Uterus (tissue), 3 donors: ENCODE measurements at regions not wholly inside any gene's neighbourhood (a gene's known extent, or its start where the extent isn't known, plus 50 kb on each side); places are given as distances from the start of the nearest gene placed in this dataset.

Experiments used
- DNase-seq, 2 donors: peaks; one replicate each; pipeline ENCODE4 v3.0.0-alpha.2; 2019 to 2020
- H3K27ac ChIP-seq, 2 donors: fragments of 200-600 bp; sonication (generic); 1 replicate in 1 of 2; 2 replicates in 1 of 2; pipeline ENCODE4 v1.5.1; 2016 to 2018
- H3K27me3 ChIP-seq, 2 donors: fragments of 200-600 bp; sonication (generic); one replicate each; pipeline ENCODE4 v1.5.1; 2018 to 2019; ENCODE audit warnings: control low read depth in 1 of 2
- H3K36me3 ChIP-seq, 2 donors: fragments of 200-600 bp; sonication (generic); one replicate each; pipeline ENCODE4 v1.5.1; 2019; ENCODE audit warnings: control low read depth in 1 of 2
- H3K4me1 ChIP-seq, 2 donors: fragments of 200-600 bp; sonication (generic); one replicate each; pipeline ENCODE4 v1.5.1; 2018 to 2019; ENCODE audit warnings: control low read depth in 1 of 2
- H3K4me3 ChIP-seq, 2 donors: fragments of 200-600 bp; sonication (generic); 1 replicate in 1 of 2; 2 replicates in 1 of 2; pipeline ENCODE4 v1.5.1; 2018 to 2019; ENCODE audit warnings: mild to moderate bottlenecking in 1 of 2
- H3K9me3 ChIP-seq, 2 donors: fragments of 200-600 bp; sonication (generic); one replicate each; pipeline ENCODE4 v1.5.1; 2019; ENCODE audit warnings: control low read depth in 1 of 2
- CTCF ChIP-seq, 4 experiments: fragments of 200-600 bp in 2 of 4; fragments of 450-650 bp in 2 of 4; sonication (generic) in 2 of 4; IDR thresholded peaks; one replicate each; pipeline ENCODE4 v1.5.1; 2016 to 2019; ENCODE audit warnings: antibody characterized with exemption in 4 of 4, mild to moderate bottlenecking in 2 of 4, moderate library complexity in 1 of 4
- POLR2A ChIP-seq, 2 donors: fragments of 450-650 bp; IDR thresholded peaks; one replicate each; pipeline ENCODE4 v1.6.1; 2016; ENCODE audit warnings: antibody characterized with exemption in 2 of 2, mild to moderate bottlenecking in 1 of 2, moderate library complexity in 1 of 2
- intact Hi-C: fragments of 100-400 bp; cut with DNase I; formaldehyde crosslinking; loops from one replicate; pipeline ENCODE4 v1.15.1; 2023; ENCODE audit warnings: low total_unique reads
- donor health status: DM: yes; HTN: yes; CAD: no.

- intact Hi-C loops: no loop called here
- TF ChIP-seq CTCF (IDR thresholded peaks at IDR 0.05): no peak
- no peak for TF ChIP-seq POLR2A (IDR thresholded peaks at IDR 0.05)
- no peak for DNase-seq
- no peak overlapping the region for H3K4me3 ChIP-seq
- H3K9me3 ChIP-seq: no peaks in the 10 kb centered on the region
- no peaks in the 10 kb centered on the region for H3K36me3 ChIP-seq
- H3K27me3 ChIP-seq: no peaks in the 10 kb centered on the region
- H3K4me1 ChIP-seq: no peaks in the 10 kb centered on the region
- no peak overlapping the region for H3K27ac ChIP-seq
These were observed 201.1 kb upstream of the CDH13 start for GRCh38 chr16:82425661-82426060.

DNA sequence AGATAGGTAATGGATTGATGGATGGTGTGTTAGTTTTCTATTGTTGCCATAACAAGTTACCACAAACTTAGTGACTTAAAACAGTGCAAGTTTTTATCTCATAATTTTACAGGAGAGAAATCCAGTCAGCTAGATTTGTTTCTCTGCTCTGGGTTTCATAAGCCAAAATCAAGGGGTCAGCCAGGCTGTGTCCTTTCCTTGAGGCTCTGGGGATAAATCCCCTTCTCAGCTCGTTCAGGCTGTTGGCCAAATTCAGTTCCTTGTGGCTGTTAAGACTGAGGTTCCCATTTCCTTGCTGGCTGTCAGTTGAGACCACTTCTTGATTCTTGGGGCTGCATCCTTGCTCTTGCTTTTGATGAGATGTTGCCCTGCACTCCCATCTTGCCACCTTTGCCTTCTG, 204.9 kb upstream of the CDH13 start:
- H3K27ac ChIP-seq: no peak overlapping the region
- H3K4me1 ChIP-seq: no peaks in the 10 kb centered on the region
- no peaks in the 10 kb centered on the region for H3K36me3 ChIP-seq
- no peaks in the 10 kb centered on the region for H3K9me3 ChIP-seq
- TF ChIP-seq POLR2A (IDR thresholded peaks at IDR 0.05): no peak
- no peaks in the 10 kb centered on the region for H3K27me3 ChIP-seq
- intact Hi-C loops: no loop called here
- DNase-seq: no peak
- no peak overlapping the region for H3K4me3 ChIP-seq

GRCh38 chr16:82419332-82419731, 207.4 kb upstream of the CDH13 start:
- no peaks in the 10 kb centered on the region for H3K36me3 ChIP-seq
- H3K9me3 ChIP-seq: no peaks in the 10 kb centered on the region
- no peak for DNase-seq
- TF ChIP-seq CTCF (IDR thresholded peaks at IDR 0.05) (no peak), POLR2A (IDR thresholded peaks at IDR 0.05) (no peak)
- intact Hi-C loops: no loop called here
- H3K27ac ChIP-seq: no peak overlapping the region
- no peak overlapping the region for H3K4me3 ChIP-seq
- H3K4me1 ChIP-seq: no peaks in the 10 kb centered on the region
- no peaks in the 10 kb centered on the region for H3K27me3 ChIP-seq

- no peak for DNase-seq
- no peaks in the 10 kb centered on the region for H3K9me3 ChIP-seq
- no peaks in the 10 kb centered on the region for H3K4me1 ChIP-seq
- no peak overlapping the region for H3K4me3 ChIP-seq
- TF ChIP-seq POLR2A (IDR thresholded peaks at IDR 0.05): no peak
- TF ChIP-seq CTCF (IDR thresholded peaks at IDR 0.05): no peak
- no peaks in the 10 kb centered on the region for H3K27me3 ChIP-seq
- intact Hi-C loops: no loop called here
- no peaks in the 10 kb centered on the region for H3K36me3 ChIP-seq
- H3K27ac ChIP-seq: no peak overlapping the region
These were observed 212.3 kb upstream of the CDH13 start for GRCh38 chr16:82414476-82414875.

- Histone ChIP-seq H3K4me1 (no peaks in the 10 kb centered on the region), H3K36me3 (no peaks in the 10 kb centered on the region), H3K27ac (no peak overlapping the region), H3K9me3 (no peaks in the 10 kb centered on the region), H3K27me3 (no peaks in the 10 kb centered on the region), H3K4me3 (no peak overlapping the region)
- TF ChIP-seq CTCF (IDR thresholded peaks at IDR 0.05) (no peak), POLR2A (IDR thresholded peaks at IDR 0.05) (no peak)
- intact Hi-C loops: no loop called here
- no peak for DNase-seq
These were observed 214.0 kb upstream of the CDH13 start for GRCh38 chr16:82412770-82413169.

DNA sequence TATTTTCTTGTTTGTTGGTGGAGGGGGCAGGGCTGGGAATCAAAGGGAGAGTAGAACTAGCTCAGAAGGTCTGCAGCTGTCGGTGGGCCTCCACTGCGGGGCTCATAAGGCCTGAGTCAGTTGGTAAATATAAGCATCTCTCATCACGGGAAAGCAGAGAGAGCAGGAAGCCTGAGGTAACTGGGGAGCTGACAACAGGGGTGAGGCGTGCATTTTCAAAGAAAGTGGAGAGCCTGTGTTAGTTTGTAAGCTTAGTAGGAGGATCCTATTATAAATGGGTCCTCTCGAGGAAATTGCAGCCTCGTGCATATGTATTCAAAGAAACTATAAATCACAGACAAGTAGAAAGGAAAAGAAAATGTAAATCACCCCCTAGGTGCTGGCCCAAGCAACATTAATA, 221.0 kb upstream of the CDH13 start:
- no peak for TF ChIP-seq POLR2A (IDR thresholded peaks at IDR 0.05)
- no peak for TF ChIP-seq CTCF (IDR thresholded peaks at IDR 0.05)
- intact Hi-C loops: no loop called here

More for the DNA sequence above, 221.0 kb upstream of the CDH13 start:
- DNase-seq: no peak
- no peaks in the 10 kb centered on the region for H3K4me1 ChIP-seq
- no peaks in the 10 kb centered on the region for H3K27me3 ChIP-seq
- no peak overlapping the region for H3K27ac ChIP-seq
- H3K36me3 ChIP-seq: no peaks in the 10 kb centered on the region
- no peaks in the 10 kb centered on the region for H3K9me3 ChIP-seq
- no peak overlapping the region for H3K4me3 ChIP-seq
